AG09319 (cell line): ENCODE measurements at regions not wholly inside any gene's neighbourhood (a gene's known extent, or its start where the extent isn't known, plus 50 kb on each side); places are given as distances from the start of the nearest gene placed in this dataset.

Experiments
- DNase-seq: peaks from one replicate; pipeline ENCODE4 v3.0.0-alpha.2; 2010; ENCODE audit warnings: low read depth; ENCODE audit errors: extremely low read depth
- TF ChIP-seq, protein P1 (sequence below): IDR thresholded peaks from 2 replicates; pipeline ENCODE4 v1.5.1; 2011; ENCODE audit warnings: low read depth, mild to moderate bottlenecking, inconsistent platforms, low read length, moderate library complexity

GRCh38 chr3:110564674-110565073, 506.9 kb upstream of the NECTIN3 start:
- DNase-seq = no peak
- TF ChIP-seq, protein P1, sequence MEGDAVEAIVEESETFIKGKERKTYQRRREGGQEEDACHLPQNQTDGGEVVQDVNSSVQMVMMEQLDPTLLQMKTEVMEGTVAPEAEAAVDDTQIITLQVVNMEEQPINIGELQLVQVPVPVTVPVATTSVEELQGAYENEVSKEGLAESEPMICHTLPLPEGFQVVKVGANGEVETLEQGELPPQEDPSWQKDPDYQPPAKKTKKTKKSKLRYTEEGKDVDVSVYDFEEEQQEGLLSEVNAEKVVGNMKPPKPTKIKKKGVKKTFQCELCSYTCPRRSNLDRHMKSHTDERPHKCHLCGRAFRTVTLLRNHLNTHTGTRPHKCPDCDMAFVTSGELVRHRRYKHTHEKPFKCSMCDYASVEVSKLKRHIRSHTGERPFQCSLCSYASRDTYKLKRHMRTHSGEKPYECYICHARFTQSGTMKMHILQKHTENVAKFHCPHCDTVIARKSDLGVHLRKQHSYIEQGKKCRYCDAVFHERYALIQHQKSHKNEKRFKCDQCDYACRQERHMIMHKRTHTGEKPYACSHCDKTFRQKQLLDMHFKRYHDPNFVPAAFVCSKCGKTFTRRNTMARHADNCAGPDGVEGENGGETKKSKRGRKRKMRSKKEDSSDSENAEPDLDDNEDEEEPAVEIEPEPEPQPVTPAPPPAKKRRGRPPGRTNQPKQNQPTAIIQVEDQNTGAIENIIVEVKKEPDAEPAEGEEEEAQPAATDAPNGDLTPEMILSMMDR = no peak

GRCh38 chr3:110567029-110567428, 504.6 kb upstream of the NECTIN3 start:
- TF ChIP-seq, protein P1 = no peak
- DNase-seq = no peak

DNA sequence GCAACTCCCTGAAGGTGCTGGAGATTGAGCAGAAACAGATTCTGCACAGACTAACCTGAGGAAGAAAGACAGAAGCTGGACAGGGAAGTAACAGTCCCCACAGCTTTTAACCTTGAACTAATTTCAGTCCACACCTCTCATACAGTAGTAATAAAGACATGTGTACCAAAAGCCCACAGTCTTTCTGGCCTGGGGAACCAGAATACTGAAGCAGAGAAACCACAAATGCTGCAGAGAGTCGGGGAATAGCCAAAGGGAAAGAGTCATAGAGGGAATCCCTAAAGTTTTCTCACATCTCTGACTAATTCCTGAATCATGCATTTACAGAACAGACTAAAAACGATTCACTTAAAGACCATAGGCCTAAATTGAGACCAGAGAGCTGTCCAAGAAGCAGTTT, 503.4 kb upstream of the NECTIN3 start:
- TF ChIP-seq, protein P1 = no peak
- peak; percentile 40 for DNase-seq

GRCh38 chr3:110569073-110569472, 502.5 kb upstream of the NECTIN3 start:
- no peak for DNase-seq
- TF ChIP-seq, protein P1 = no peak

DNA sequence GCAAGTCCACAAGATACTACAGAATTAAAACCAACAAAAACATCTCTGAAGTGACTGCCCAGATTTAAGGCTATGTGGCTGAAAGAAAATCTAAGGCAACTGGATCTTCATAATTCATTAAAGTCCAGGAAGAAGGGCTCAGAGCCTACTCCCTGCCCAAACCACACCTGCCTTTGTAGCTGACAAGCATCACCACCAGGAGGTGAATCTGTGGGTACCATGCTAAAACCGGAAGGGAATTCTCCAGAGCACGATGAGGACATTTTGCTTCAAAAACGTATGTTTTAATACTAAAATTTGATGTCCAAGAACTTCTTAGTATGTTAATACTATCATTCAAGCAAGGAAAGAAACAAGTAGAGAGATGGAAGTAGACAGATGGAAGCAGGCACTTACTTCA, 495.9 kb upstream of the NECTIN3 start:
- TF ChIP-seq, protein P1 = no peak

GRCh38 chr3:110576960-110577359, 494.7 kb upstream of the NECTIN3 start:
- TF ChIP-seq, protein P1 = no peak
- DNase-seq = peak; percentile 87

More for the DNA sequence above, 495.9 kb upstream of the NECTIN3 start:
- no peak for DNase-seq

- TF ChIP-seq, protein P1 = no peak
- DNase-seq = peak; percentile 39
Observed at GRCh38 chr3:110577854-110578253, 493.8 kb upstream of the NECTIN3 start.
